ENCODE measurements at regions not wholly inside any gene's neighbourhood (a gene's known extent, or its start where the extent isn't known, plus 50 kb on each side); places are given as distances from the start of the nearest gene placed in this dataset.

- TF ChIP-seq ZNF274 (IDR thresholded peaks at IDR 0.05; ENCODE audit: low read depth, low read length) (no peak), YY1 (IDR thresholded peaks at IDR 0.05; ENCODE audit: insufficient read depth, insufficient read length) (no peak), SUZ12 (IDR thresholded peaks at IDR 0.05; ENCODE audit: extremely low read depth, insufficient read depth, insufficient read length) (no peak)
These were observed 53.1 kb downstream of the CYRIA start for GRCh38 chr2:16612490-16612889.
